NCI-H2081 treated with DMSO at 0.1 percent for 48 hours (cell line): ENCODE measurements at regions not wholly inside any gene's neighbourhood (a gene's known extent, or its start where the extent isn't known, plus 50 kb on each side); places are given as distances from the start of the nearest gene placed in this dataset.
"Not testable (repeated sequence)": the region's sequence is repeated elsewhere in the genome, so short reads cannot be mapped to it uniquely, and the experiment has no call there.

Experiments
- DNase-seq: peaks from one replicate; lab custom pipeline; 2025; lab: John Stamatoyannopoulos, UW

DNA sequence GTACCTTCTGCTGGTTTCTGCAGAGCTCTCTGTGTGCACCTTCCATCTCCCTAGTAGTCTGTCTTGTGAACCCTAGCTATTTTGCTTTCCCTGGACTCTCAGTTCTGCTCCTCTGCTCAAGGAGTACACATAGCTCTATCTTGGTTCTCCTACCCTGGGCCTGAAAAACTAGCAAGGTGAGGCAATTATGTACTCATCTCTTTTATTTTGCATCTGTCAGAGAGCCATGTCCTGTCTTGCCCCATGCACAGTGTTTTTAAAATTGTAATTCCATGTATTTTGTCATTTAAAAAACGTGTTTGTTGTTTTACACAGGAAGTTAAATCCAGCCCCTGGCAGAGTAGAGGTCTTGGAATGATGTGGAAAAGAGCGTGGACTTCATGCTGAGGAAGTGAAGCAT lies 684.9 kb upstream of the CPEB2 start:
- DNase-seq: no peak

DNA sequence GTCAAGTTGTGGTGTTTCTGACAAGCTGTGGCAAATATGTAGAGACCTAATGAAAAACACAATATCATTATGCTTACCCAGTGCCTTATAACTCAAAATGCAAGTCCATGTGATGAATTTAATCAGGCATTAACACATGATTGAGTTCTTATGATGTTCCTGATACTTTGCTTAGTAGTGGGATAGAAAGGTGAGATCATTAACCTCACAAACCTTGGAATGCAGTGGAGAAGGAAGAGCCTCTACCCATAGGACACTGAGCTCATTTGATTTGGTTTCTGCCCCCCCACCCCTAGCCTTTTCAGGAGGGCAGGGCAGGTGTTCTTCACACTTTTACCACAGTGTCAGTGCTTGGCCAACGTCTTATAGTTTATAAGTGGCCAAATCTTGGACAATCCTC lies 683.6 kb upstream of the CPEB2 start:
- DNase-seq: no peak

DNA sequence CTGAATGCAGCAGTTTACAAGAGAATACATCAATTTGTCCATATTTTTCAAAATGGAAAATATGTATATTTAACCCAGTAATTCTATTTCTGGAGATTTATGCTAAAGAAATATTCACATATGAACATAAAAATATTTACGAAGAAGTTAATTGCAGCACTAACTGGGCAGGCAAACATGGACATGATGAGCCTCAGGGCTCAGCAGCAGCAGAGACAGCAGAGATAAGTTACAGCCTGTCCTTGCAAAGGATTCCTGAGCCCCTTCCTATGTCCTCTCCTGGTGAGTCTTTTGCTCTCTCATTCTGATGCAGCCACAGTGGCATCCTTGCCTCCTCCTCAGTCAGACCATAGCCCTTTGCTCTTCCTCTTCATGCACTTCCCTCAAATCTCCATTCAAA lies 680.6 kb upstream of the CPEB2 start:
- no peak for DNase-seq

DNA sequence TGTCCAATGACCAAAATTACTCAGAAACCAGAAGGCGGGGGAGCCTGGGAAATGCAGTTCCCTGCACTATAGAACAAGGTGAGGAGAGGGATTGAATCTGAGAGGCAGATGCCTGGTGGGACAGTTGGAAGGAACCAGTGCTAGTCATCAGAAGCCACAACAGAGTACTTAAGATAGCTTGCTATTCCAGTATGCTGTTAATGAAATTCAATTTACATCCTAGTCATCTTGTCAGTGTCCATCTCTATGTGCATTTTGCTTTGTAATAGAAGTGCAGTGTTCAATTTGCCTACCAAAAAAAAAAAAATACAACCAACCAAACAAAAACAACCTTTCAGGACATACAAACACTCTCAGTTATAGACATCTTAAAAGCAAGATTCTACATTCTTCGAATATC lies 679.1 kb upstream of the CPEB2 start:
- no peak for DNase-seq

DNA sequence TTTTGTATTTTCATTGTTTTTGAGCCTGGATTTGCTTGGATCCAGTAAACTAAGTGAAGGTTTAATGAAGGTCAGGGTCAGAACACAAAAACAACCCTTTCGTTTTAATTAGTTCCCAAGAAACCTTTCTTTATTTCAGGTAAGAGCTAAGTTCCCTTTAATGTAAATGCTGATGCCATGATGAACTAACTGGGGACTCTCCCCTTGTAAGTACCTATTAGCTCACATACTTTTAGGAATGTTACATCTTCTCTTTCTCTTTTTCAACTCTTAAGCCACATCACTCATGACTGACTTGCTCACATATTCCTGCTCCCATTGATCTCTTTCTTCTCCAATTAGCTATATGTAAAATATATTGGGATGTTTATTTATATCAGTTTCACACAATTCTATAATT lies 673.1 kb upstream of the CPEB2 start:
- DNase-seq: no peak

DNA sequence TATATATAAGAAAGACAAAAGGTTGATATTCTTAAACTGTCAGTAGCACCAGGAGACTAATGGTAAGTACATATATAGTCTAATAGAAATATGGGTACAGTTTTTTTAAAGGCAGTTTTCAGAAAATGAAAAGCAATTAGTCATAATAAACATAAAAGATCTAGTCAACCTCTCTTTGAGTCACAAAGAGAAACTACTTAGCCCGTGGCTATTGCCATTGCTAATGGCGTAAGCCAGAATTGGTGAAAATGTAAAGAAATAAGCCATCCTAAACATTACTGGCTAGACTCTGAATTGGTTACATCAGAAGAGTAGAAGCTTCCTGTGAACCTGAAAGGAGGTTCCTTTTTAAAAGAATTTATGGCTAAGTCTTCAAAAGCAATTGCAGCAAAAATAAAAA lies 668.7 kb upstream of the CPEB2 start:
- DNase-seq: no peak

DNA sequence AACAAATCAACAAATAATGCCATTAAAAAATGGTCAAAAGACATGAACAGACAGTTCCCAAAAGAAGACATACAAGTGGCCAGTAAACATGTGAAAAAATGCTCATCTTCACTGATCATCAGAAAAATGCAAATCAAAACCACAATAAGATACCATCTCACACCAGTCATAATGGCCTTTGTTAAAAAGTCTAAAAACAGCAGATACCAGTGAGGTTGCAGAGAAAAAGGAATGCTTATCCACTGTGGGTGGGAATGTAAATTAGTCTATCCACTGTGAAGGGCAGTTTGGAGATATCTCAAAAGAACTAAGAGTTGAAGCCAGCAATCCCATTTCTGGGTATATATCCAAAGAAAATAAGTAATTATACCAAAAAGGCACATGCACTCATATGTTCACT lies 668.1 kb upstream of the CPEB2 start:
- DNase-seq: no peak

DNA sequence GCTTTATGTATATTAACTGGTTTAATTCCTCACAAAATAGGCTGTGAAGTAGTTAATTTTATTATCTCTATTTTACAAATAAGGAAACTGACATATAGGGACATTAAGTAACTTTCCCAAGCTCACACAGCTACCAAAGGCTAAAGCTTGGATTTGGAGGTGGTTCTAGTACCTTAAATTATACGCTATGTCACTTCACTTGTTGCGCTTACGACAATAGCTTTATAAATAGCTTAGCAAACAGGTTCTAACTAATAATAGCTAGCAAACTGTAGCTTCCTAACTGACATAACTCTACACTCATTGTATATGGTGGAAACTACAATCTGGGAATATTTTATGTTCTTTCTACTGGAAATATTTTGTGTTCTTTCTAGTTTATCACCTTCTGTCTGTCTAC lies 666.4 kb upstream of the CPEB2 start:
- no peak for DNase-seq

DNA sequence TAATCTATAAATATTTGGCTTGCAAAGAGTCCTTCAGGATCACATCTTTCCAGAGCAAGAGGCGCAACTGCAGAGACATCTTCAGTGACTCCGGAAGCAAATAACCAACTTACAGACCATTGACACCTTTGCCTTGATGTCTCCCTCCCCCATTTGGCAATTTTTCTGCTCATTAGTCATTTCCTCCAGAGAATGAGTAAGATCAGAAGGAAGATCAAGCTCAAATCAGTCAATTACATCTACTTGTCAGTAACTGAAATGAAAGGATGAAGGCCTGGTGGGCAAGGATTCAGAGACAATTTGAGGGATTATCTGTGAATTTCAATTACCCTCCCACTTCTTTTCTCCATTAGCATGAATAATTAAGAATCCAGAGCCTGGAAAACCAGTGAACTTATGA lies 665.6 kb upstream of the CPEB2 start:
- DNase-seq: no peak

DNA sequence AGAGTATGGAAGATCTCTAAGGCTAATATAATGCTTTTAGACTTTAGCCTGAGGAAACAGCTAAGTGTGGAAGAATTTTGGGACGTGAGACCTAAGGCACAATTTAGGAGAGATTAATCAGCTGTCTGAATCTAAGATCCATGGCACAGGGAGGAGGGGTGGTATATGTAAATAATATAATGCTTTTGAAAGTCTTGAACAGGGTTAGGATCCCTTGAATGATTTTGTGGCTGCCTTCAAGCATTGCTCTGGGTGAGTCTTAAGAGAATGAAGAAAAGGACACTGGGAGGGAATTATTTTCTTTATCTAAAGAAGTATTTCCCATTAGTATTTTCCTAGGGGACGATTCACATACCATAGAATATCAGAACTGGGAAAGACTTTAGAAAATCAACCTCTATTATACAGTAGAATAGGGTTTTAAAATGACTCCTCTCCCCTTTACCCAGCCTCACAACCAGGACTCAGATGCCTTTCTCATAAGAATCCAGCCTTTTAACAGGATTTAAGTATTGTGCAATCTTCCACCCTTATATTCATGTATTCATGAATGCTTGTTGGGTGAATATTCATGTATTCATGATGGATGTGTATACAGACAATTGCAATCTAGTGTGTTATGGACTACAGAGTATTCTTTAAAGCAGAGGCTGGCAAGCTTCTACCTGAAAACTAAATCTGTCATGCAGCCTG lies 664.2 kb upstream of the CPEB2 start:
- no peak for DNase-seq

DNA sequence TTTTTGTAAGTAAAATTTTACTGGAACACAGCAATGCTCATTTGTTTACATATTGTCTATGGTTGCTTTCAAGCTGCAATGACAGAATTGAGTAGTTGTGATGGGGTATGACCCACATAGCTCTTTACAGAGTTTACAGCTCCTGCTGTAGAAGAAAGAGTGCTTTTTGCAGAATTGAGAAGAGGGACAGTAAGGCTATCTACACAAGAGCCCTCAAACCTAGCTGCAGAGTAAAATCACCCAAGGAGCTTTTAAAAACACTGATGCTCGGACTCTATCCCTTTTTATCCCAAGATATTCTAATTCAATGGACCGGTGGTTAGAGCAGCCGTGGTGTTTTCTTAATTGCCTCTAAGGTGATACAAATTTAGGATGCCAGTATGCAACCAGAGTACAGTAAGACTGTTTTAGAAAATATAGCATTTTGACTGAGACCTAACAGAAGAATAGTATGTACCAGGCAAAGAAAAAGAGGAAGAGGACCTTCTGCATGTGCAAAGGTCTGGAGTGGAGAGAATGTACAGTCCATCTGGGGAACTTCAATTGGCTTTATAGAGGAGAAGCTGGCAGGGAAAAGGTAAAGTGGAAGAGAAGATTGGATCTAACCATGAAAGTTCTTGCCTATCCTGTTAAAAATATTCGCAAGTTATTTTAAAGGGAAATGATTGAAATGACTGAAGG lies 663.6 kb upstream of the CPEB2 start:
- DNase-seq: no peak

DNA sequence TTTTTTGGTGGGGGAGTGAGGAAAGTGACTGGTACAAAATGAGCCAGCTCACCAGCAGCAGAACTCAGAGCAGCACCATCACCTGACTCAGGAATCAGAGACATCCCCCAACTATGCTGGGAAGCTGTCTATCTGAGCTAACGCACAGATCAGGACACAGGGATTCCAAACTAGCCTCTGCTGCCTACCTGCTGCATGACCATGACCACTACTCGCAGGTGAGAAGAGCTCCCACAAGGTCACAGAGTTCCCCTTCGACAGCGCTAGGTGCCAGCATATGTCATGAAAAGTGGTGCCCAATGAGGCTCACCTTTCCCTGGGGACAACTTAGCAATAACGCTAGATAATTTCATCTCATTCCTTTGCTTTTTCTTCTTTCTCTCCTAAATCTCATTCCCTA lies 662.6 kb upstream of the CPEB2 start:
- no peak for DNase-seq

DNA sequence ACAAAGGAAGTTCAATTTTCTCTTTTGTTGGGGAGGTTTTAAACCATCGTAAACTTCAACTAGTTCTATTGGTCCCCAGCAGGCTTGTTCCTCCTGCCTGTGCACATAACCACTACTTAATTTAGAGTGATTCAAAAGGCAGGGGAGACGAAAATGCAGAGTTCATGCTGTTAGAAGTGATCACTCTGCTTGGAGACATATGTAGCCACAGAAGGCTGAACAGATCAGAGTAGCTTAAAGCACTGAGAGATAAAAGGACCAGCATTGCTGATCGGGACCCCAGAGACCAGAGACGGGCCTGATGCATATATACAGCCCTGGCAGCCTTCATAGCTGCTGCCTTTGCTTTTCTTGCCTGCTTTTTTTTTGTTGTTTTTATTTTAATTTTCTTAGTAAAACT lies 662.0 kb upstream of the CPEB2 start:
- DNase-seq: no peak

DNA sequence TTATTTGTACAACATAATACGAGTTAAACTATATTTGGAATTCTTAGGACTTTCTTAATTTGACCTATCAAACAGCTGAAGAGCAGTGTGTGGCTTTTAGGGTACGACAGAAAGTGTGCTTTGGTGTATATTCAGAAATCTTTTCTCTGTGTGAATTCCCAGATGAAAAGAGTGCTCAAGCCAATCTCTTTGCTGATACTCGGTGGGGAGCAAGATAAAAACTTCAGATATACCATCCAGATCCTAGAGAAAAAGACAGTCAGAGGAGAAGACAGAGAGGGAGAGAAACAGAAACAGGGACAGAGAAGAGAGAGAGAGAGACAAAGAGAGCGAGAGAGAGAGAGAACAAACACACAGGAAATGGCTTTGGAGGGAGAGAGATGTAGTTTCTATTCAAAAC lies 658.3 kb upstream of the CPEB2 start:
- no peak for DNase-seq

DNA sequence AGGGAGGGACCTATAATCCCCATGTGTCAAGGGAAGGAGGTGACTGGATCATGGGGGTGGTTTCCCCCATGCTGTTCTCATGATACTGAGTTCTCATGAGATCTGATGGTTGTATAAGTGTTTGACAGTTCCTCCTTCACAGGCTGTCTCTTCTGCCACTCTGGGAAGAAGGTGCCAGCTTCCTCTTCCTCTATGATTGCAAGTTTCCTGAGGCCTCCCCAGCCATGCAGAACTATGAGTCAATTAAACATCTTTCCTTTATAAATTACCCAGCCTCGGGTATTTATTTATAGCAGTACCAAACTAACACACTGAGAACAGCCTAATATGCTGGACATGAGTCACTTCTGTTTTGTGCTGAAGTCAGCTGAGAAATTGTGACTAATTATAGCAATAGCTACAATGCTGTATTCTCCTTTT lies 656.9 kb upstream of the CPEB2 start:
- DNase-seq: no peak

DNA sequence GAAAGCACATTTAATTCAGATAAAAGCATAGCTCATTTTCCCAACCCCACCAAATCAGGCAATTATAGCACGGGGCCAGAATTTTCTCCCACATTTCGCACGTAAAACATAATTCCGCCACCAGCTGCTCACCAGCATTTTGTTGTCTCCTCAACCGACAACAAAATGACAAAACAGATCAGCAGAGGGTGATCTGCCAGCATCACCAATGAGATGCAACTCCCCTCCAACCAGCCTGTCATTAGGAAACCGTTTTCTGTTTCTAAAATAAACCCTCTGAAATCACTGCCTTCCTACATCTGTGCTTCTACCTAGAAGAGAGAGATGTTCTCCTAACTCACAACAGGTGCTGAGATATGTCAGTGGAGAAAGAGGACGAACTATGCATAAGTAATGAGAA lies 654.8 kb upstream of the CPEB2 start:
- DNase-seq: no peak

DNA sequence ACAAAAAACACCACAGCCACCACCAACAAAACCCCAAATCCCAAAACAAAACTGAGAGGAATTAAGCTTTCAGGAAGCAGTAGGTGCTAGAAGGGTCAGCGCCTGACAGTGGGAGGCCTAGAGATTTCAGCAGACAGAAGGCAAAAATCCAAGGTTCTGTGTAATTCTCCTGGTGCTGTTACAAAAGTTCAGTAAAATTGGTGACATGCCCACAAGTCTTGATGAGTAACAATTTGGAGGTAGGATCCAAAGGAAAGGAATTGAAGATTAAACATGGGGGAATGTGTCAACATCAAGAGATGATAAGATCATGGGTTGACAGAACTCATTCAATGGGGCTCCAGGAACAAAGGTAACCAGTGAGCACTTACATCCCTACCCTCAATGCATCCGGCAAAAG lies 653.8 kb upstream of the CPEB2 start:
- no peak for DNase-seq

DNA sequence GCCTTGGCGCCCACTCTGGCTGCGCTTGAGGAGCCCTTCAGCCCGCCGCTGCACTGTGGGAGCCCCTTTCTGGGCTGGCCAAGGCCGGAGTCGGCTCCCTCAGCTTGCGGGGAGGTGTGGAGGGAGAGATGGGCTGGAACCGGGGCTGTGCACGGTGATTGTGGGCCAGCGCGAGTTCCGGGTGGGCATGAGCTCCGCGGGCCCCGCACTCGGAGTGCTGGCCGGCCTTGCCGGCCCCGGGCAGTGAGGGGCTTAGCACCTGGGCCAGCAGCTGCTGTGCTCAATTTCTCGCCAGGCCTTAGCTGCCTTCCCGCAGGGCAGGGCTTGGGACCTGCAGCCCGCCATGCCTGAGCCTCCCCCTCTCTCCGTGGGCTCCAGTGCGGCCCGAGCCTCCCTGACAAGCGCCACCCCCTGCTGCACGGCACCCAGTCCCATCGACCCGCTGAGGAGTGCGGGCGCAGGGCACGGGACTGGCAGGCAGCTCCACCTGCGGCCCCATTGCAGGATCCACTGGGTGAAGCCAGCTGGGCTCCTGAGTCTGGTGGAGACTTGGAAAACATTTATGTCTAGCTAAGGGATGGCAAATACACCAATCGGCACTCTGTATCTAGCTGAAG lies 643.6 kb upstream of the CPEB2 start:
- not testable (repeated sequence) for DNase-seq

DNA sequence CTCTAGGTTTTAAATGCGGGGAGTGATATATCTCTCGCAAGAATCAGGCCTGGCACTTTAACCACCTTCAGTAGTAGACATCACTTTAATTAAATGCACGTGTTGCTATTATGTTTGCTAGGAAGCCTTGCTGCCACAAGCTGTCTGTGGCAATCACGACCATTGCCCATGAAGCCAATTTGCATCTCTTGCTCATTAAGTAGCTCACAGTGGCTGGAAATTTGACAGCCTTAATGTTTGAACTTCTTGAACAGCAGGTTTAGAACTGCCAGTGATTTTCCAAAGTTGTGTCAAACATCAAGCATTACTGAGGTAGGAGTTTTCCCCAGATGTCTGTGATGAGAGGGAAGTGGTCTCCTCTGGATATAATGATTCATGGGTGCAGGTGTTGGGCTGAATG lies 642.3 kb upstream of the CPEB2 start:
- no peak for DNase-seq

DNA sequence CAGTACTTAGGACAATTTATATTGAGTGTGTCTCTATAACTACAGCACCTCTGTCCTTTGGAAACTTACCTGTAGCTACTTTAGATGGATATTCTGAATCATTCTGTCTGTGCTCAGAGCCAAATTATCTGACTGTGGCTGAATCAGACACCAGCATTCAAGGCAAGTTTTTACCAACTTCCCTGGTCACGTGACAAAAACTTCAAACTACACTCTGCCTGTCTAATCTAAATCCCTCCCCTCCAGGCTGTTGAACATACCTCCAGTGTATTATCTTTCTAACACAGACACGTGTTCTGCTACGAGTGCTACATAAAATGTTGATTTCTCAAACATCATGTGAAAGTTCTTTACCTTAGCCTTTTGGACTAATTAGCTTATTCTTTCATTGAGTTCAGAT lies 641.2 kb upstream of the CPEB2 start:
- DNase-seq: no peak

DNA sequence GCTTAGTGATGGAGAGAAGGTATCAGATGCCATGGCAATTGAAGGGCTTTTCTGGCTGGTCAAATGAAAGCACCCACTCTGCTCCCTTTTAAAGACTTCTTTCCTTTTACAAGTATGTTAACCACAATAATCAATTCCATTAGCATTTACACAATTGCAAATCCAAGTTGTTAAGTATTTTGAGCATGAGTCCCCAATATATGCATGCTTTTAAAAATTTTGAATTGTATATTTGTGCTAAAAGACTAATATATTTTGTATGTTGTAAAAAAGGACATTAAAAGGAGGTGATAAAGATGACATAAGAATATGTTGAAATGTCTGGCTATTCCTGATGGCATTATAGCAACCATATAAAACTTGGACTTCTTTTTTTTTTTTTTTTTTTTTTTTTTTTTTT lies 639.9 kb upstream of the CPEB2 start:
- DNase-seq: no peak

DNA sequence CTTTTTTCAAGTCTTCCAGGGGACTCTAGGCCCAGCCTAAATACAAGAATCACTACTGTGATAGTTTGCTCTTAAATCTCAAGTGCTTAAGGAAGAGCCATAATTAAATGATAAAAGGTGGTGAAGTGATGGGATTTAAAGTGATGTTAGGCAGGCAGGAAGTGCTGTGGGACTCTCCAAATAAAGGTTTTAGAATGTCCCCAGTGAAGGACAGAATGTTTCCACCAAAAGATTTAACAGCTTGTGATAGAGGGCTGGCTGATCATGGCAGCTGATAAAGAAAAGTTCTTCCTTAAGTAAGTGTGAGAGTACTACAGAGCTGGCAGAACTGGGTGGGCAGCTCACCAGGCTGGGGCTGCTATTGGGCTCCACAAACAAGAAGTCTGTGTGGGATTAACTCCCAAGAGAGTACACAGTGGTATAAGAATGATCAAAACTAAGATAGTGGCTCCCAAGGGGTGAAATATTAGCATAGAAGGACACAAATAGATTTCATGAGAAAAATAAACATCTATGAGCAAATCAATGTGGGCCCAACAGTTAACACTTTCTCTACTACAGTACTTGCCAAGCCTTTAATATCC lies 637.2 kb upstream of the CPEB2 start:
- no peak for DNase-seq

DNA sequence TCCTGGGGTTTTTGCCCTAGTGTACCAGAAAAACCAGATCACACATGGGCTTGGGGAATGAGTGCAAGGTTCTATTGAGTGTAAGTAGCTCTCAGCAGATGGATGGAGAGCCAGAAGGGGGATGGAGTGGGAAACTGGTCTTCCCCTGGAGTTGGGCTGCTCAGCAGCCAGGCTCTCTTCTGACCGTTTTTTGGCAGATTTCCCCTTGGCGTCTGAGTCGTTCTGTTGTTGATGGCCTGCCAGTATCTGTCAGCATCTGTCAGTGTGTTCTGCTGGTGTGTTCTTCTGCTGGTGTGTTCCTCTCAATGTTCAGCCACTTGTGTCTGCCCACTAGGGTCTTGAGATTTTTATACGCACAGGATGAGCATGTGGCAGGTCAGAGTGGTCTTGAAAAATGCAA lies 633.9 kb upstream of the CPEB2 start:
- DNase-seq: no peak
